ENCODE measurements at regions not wholly inside any gene's neighbourhood (a gene's known extent, or its start where the extent isn't known, plus 50 kb on each side); places are given as distances from the start of the nearest gene placed in this dataset.

DNA sequence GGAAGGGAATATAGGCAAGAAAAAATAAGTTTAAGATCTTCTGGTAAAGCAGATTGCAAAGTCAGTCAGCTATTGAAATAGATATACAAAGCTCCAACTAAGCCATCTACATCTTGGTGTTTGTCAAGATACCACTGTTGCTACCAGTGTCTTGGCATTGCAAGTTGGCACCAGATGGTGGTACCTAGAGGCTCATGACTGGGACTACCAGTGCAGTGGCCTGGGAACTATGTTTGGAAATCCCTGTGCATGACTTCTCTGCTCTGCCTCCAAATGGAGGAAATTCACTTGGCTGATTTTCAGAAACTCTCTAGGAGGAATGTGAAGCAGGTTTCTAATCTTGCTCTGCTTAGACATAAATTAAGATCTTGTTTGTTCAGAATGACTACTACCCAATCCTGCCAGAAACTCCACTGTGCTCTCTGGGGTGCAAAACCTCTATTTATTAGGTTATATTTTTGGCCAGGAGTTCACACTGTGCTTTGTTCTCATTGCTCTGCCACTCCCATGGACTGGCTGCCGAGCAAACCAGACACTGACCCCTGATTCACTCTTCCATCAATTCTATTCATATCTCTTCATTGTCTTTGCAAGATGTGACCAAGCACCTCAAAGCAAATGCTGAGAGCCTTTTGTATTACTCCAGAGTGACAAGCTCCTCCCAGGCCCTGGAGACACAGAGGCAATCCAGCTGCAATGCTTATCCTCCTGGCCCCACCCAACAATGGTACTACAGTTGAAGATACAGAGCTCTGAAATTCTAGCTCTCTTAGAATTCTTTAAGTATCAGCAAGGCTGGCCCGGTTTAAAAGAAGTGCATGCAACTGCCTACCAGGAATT, 272.3 kb upstream of the FGF16 start:
- TF ChIP-seq, protein P1, sequence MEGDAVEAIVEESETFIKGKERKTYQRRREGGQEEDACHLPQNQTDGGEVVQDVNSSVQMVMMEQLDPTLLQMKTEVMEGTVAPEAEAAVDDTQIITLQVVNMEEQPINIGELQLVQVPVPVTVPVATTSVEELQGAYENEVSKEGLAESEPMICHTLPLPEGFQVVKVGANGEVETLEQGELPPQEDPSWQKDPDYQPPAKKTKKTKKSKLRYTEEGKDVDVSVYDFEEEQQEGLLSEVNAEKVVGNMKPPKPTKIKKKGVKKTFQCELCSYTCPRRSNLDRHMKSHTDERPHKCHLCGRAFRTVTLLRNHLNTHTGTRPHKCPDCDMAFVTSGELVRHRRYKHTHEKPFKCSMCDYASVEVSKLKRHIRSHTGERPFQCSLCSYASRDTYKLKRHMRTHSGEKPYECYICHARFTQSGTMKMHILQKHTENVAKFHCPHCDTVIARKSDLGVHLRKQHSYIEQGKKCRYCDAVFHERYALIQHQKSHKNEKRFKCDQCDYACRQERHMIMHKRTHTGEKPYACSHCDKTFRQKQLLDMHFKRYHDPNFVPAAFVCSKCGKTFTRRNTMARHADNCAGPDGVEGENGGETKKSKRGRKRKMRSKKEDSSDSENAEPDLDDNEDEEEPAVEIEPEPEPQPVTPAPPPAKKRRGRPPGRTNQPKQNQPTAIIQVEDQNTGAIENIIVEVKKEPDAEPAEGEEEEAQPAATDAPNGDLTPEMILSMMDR (IDR thresholded peaks at IDR 0.05): no peak
- TF ChIP-seq EP300 (IDR thresholded peaks at IDR 0.05): no peak
